ENCODE measurements at regions not wholly inside any gene's neighbourhood (a gene's known extent, or its start where the extent isn't known, plus 50 kb on each side); places are given as distances from the start of the nearest gene placed in this dataset.

DNA sequence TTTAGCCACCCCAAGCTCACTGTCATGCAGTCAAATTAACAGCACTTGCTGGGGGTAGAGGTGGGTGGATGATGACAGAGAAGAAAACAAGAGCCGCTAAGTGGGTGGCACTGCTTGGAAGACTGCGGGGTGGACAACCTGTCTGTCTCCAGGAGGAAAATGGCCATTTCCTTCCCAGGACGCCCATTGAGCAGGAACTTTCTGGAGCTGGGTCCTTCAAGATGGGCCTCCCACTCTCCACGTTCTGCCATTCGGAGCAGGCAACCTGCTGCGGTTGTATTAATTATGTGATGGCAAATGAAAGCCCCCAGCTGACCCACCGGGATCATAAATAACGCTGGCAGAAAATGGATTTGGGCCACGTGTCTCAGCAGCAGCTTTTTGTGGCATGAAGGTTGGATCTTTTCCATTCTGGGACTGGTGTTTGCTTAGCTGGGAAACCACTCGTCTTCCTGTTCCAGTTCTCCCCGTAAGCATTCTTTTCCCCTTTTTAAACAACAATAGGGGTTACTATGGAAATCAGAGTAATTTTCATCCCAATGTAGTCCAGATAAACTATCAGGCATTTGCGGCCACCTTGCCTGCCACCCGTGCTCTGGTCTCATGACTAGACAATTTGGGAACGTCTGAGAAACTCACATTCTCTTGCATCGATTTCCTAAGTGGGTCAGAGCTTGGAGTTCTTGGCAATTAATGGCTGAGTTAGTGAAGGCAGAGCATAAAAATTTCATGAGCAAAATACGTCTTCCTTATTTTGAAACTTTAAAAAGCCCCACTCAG lies 215.5 kb downstream of the ANKRD60 start (continued):
- no peak for TF ChIP-seq BCL11A (IDR thresholded peaks at IDR 0.05; ENCODE audit: low read depth in 2 of 2, low read length in 2 of 2)
- TF ChIP-seq POLR2AphosphoS5 (IDR thresholded peaks at IDR 0.05; ENCODE audit: low read depth, low read length): no peak
- TF ChIP-seq YY1 (IDR thresholded peaks at IDR 0.05; ENCODE audit: low read depth, low read length): no peak
- TF ChIP-seq RBBP5 (IDR thresholded peaks at IDR 0.05; ENCODE audit: borderline replicate concordance, low read depth, low read length): no peak
- TF ChIP-seq CHD2 (IDR thresholded peaks at IDR 0.05; ENCODE audit: low read length): no peak

All from H1 (cell line).